ENCODE measurements at regions not wholly inside any gene's neighbourhood (a gene's known extent, or its start where the extent isn't known, plus 50 kb on each side); places are given as distances from the start of the nearest gene placed in this dataset.
"Not testable (repeated sequence)": the region's sequence is repeated elsewhere in the genome, so short reads cannot be mapped to it uniquely, and the experiment has no call there.

GRCh38 chr20:48525400-48525799 is 302.4 kb downstream of the PREX1 start:
- ChIA-PET CTCF (no interaction called here), POLR2A (no interaction called here)
- TF ChIP-seq CTCF (IDR thresholded peaks at IDR 0.05; ENCODE audit: insufficient read depth, low read depth, low read length): no peak
- Histone ChIP-seq H3K36me3 (ENCODE audit: control insufficient read depth, insufficient read depth, low read length) (no peaks in the 10 kb centered on the region), H3K27me3 (ENCODE audit: control insufficient read depth, insufficient read depth, low read length) (no peaks in the 10 kb centered on the region), H3K4me3 (ENCODE audit: low read depth, low read length) (no peak overlapping the region)
- no peak for DNase-seq (ENCODE audit: low read depth)

DNA sequence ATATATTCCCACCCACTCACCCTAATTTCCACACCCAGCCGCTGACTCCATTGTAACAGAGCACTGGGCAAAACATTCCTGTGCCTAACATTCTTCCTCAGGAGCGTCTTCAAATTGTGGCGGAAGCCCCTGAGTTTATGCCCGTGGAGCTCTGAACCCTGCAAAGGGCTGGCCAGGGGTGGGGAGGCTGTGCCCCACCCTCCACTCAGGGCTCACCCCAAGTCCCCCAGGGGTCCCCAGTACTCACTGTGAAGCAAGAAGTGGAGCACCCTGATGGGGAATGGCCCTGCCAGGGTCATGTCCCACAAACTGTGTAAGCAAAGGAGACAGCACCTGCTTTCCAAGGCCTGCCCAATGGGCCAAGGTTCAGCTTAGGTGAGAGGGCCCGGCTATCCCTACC is 303.2 kb downstream of the PREX1 start:
- no peak for TF ChIP-seq CTCF (IDR thresholded peaks at IDR 0.05; ENCODE audit: insufficient read depth, low read depth, low read length)
- Histone ChIP-seq H3K27me3 (ENCODE audit: control insufficient read depth, insufficient read depth, low read length) (no peaks in the 10 kb centered on the region), H3K4me3 (ENCODE audit: low read depth, low read length) (no peak overlapping the region), H3K36me3 (ENCODE audit: control insufficient read depth, insufficient read depth, low read length) (no peaks in the 10 kb centered on the region)
- no peak for DNase-seq (ENCODE audit: low read depth)
- CTCF ChIA-PET: no interaction called here
- POLR2A ChIA-PET: no interaction called here

DNA sequence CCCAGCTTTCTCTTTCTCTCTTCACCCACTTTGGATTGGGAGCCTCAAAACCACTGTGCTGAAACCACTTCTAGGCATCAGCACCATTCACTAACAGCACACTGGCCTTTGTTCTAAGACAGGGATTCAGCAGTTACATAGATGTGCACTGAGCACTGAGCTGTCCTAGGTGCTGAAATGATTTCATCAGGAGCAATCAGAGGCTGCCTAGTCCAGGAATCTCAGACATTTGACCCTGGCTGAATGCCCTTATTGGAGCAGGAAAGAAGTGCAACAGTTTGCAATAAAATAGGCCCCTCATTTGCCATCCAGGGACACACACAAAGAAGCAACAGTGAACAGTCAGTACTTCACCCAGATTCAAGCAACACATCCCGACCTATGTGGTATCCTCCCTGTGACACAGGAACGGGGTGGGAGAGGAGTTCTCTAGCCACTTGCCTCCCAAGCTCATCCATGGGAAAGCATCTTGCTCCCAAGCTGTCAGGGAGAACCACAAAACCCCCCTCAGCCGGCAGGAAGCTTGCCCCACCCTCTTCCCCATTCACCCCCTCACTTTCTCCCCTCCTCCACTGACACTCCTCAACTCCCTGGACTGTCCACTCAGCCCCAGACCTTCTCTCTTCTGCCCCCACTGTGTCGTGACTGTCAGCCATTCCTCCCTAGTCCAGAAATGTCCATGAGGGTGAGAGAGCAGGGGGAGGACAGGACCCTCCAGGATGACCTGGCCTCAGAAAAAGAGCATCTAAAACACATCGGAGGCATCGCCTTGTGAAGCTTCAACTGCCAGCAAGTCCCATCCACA is 304.4 kb downstream of the PREX1 start:
- no peak for DNase-seq (ENCODE audit: low read depth)
- Histone ChIP-seq H3K27me3 (ENCODE audit: control insufficient read depth, insufficient read depth, low read length) (no peaks in the 10 kb centered on the region), H3K36me3 (ENCODE audit: control insufficient read depth, insufficient read depth, low read length) (no peaks in the 10 kb centered on the region), H3K4me3 (ENCODE audit: low read depth, low read length) (no peak overlapping the region)
- TF ChIP-seq CTCF (IDR thresholded peaks at IDR 0.05; ENCODE audit: insufficient read depth, low read depth, low read length): no peak
- POLR2A ChIA-PET: no interaction called here
- CTCF ChIA-PET: no interaction called here

GRCh38 chr20:48521121-48521520 is 306.7 kb downstream of the PREX1 start:
- CTCF ChIA-PET: no interaction called here
- no peak for DNase-seq (ENCODE audit: low read depth)
- POLR2A ChIA-PET: no interaction called here

GRCh38 chr20:48516196-48516595 is 311.6 kb downstream of the PREX1 start:
- POLR2A ChIA-PET: interaction anchor here (0.6 kb wide), 1 partner anchor 622 kb away, joined by 3 read pairs; no protein-coding TSS in a partner anchor
- CTCF ChIA-PET: interaction anchor here (1.2 kb wide), 1 partner anchor 621 kb away, joined by 5 read pairs; no protein-coding TSS in a partner anchor
- H3K36me3 ChIP-seq (ENCODE audit: control insufficient read depth, insufficient read depth, low read length); H3K4me3 ChIP-seq (ENCODE audit: low read depth, low read length); H3K27me3 ChIP-seq (ENCODE audit: control insufficient read depth, insufficient read depth, low read length); DNase-seq (ENCODE audit: low read depth): not testable (repeated sequence)

More at GRCh38 chr20:48521121-48521520, 306.7 kb downstream of the PREX1 start:
- no peaks in the 10 kb centered on the region for H3K27me3 ChIP-seq (ENCODE audit: control insufficient read depth, insufficient read depth, low read length)
- H3K4me3 ChIP-seq (ENCODE audit: low read depth, low read length): no peak overlapping the region
- TF ChIP-seq CTCF (IDR thresholded peaks at IDR 0.05; ENCODE audit: insufficient read depth, low read depth, low read length): no peak
- no peaks in the 10 kb centered on the region for H3K36me3 ChIP-seq (ENCODE audit: control insufficient read depth, insufficient read depth, low read length)

GRCh38 chr20:48514577-48514976 is 313.2 kb downstream of the PREX1 start:
- H3K27me3 ChIP-seq (ENCODE audit: control insufficient read depth, insufficient read depth, low read length); H3K36me3 ChIP-seq (ENCODE audit: control insufficient read depth, insufficient read depth, low read length); CTCF ChIA-PET; POLR2A ChIA-PET; DNase-seq (ENCODE audit: low read depth); H3K4me3 ChIP-seq (ENCODE audit: low read depth, low read length): not testable (repeated sequence)

DNA sequence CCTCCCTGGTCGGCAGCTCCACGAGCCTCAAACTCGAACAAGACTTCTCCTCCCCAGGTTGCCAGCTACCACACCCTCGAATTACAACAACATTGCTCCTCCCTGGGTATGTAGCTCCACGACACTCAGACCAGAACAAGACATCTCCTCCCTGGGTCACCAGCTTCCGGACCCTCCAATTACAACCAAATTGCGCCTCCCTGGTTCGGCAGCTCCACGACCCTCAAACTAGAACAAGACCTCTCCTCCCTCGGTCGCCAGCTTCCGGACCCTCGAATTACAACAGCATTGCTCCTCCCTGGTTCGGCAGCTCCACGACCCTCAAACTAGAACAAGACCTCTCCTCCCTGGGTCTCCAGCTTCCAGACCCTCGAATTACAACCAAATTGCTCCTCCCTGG is 315.3 kb downstream of the PREX1 start:
- CTCF ChIA-PET: not testable (repeated sequence)

DNA sequence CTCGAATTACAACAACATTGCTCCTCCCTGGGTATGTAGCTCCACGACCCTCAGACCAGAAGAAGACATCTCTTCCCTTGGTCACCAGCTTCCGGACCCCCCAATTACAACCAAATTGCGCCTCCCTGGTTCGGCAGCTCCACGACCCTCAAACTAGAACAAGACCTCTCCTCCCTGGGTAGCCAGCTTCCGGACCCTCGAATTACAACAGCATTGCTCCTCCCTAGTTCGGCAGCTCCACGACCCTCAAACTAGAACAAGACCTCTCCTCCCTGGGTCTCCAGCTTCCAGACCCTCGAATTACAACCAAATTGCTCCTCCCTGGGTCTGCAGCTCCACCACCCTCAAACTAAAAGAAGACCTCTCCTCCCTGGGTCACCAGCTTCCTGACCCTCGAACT is 322.7 kb downstream of the PREX1 start:
- H3K36me3 ChIP-seq (ENCODE audit: control insufficient read depth, insufficient read depth, low read length); H3K27me3 ChIP-seq (ENCODE audit: control insufficient read depth, insufficient read depth, low read length); H3K4me3 ChIP-seq (ENCODE audit: low read depth, low read length); CTCF ChIA-PET; DNase-seq (ENCODE audit: low read depth); POLR2A ChIA-PET: not testable (repeated sequence)

More for the DNA sequence above, 315.3 kb downstream of the PREX1 start:
- H3K27me3 ChIP-seq (ENCODE audit: control insufficient read depth, insufficient read depth, low read length); H3K4me3 ChIP-seq (ENCODE audit: low read depth, low read length); POLR2A ChIA-PET; H3K36me3 ChIP-seq (ENCODE audit: control insufficient read depth, insufficient read depth, low read length); DNase-seq (ENCODE audit: low read depth): not testable (repeated sequence)
